Naive thymus-derived CD4-positive, alpha-beta T cell (primary cell): ENCODE measurements at regions not wholly inside any gene's neighbourhood (a gene's known extent, or its start where the extent isn't known, plus 50 kb on each side); places are given as distances from the start of the nearest gene placed in this dataset.

ENCODE experiments used
- ATAC-seq: fragments of 150-1000 bp; cut with Tn5 transposase; 2 replicates; pipeline ENCODE4 v1.10.0; 2021; ENCODE audit warnings: mild to moderate bottlenecking, moderate library complexity
- CTCF ChIA-PET: fragments of 350-600 bp; sonication (Branson Sonifier 250); formaldehyde crosslinking; loops from one replicate; lab custom pipeline; 2021; ENCODE audit warnings: antibody characterized with exemption; lab: Charles Lee
- POLR2A ChIA-PET: fragments of 350-600 bp; sonication (Branson Sonifier 250); formaldehyde crosslinking; loops from one replicate; lab custom pipeline; 2021; ENCODE audit warnings: antibody characterized with exemption, inconsistent platforms; lab: Charles Lee
- DNase-seq, 9 donors: peaks; one replicate each; pipeline versions ENCODE4 v3.0.0 to v3.0.0-alpha.2; 2020 to 2022; ENCODE audit warnings: mixed read lengths in 1 of 9
- H3K27ac ChIP-seq: one replicate; pipeline ENCODE4 v1.7.0; 2013; ENCODE audit warnings: mild to moderate bottlenecking, low read depth, low read length, moderate library complexity
- H3K27me3 ChIP-seq, 2 donors: one replicate each; pipeline ENCODE4 v1.7.0; 2013; ENCODE audit warnings: low read length in 2 of 2, mild to moderate bottlenecking in 2 of 2, moderate library complexity in 2 of 2; ENCODE audit not compliant: control insufficient read depth in 2 of 2, insufficient read depth in 2 of 2
- H3K36me3 ChIP-seq, 3 experiments: 1 replicate in 2 of 3; 2 replicates in 1 of 3; pipeline ENCODE4 v1.7.0; 2013; ENCODE audit warnings: low read length in 3 of 3, mild to moderate bottlenecking in 3 of 3, moderate library complexity in 1 of 3; ENCODE audit not compliant: insufficient read depth in 3 of 3, control insufficient read depth in 2 of 3
- H3K4me1 ChIP-seq, 2 donors: one replicate each; pipeline ENCODE4 v1.7.0; 2013; ENCODE audit warnings: low read length in 2 of 2, mild to moderate bottlenecking in 2 of 2, moderate library complexity in 1 of 2; ENCODE audit not compliant: control insufficient read depth in 2 of 2, insufficient read depth in 2 of 2
- H3K4me3 ChIP-seq: 2 replicates; pipeline ENCODE4 v1.7.0; 2013; ENCODE audit warnings: mild to moderate bottlenecking, low read length
- H3K9me3 ChIP-seq, 3 experiments: 1 replicate in 2 of 3; 2 replicates in 1 of 3; pipeline ENCODE4 v1.7.0; 2013; ENCODE audit warnings: low read length in 3 of 3; ENCODE audit not compliant: control insufficient read depth in 2 of 3
- H3K27ac Mint-ChIP-seq, 9 donors: one replicate each; pipeline ENCODE4 v1.8.0; 2020 to 2022; ENCODE audit warnings: mixed read lengths in 9 of 9, mild to moderate bottlenecking in 8 of 9, moderate library complexity in 5 of 9, inconsistent platforms in 2 of 9
- H3K27me3 Mint-ChIP-seq, 5 donors: one replicate each; pipeline ENCODE4 v1.8.0; 2021 to 2022; ENCODE audit warnings: mixed read lengths in 5 of 5, mild to moderate bottlenecking in 1 of 5
- H3K36me3 Mint-ChIP-seq, 5 donors: one replicate each; pipeline ENCODE4 v1.8.0; 2020 to 2022; ENCODE audit warnings: mixed read lengths in 5 of 5, mild to moderate bottlenecking in 3 of 5, inconsistent platforms in 1 of 5
- H3K4me1 Mint-ChIP-seq, 7 donors: one replicate each; pipeline ENCODE4 v1.8.0; 2020 to 2022; ENCODE audit warnings: mixed read lengths in 7 of 7, mild to moderate bottlenecking in 3 of 7, inconsistent platforms in 1 of 7
- H3K4me3 Mint-ChIP-seq, 10 donors: one replicate each; pipeline ENCODE4 v1.8.0; 2020 to 2022; ENCODE audit warnings: mild to moderate bottlenecking in 10 of 10, mixed read lengths in 10 of 10, moderate library complexity in 6 of 10, inconsistent platforms in 2 of 10
- H3K9me3 Mint-ChIP-seq, 11 donors: one replicate each; pipeline ENCODE4 v1.8.0; 2020 to 2022; ENCODE audit warnings: mixed read lengths in 11 of 11, mild to moderate bottlenecking in 4 of 11, inconsistent platforms in 1 of 11, moderate library complexity in 1 of 11
- intact Hi-C, 2 donors: fragments of 100-400 bp; cut with micrococcal nuclease; formaldehyde crosslinking; loops; one replicate each; pipeline ENCODE4 v1.15.1; 2023

GRCh38 chr9:710951-711745, 130.3 kb upstream of the DMRT1 start:
- H3K36me3 ChIP-seq, result peaks cover 0 to 22% (median 0%) of the 10 kb centered on the region in 3 experiments
- H3K4me3 Mint-ChIP-seq, result no peak overlapping the region
- no peaks in the 10 kb centered on the region for H3K27me3 ChIP-seq
- H3K4me3 ChIP-seq, result no peak overlapping the region
- H3K36me3 Mint-ChIP-seq, result peaks cover 3 to 20% (median 13%) of the 10 kb centered on the region in 5 donors
- intact Hi-C loops, result no loop called here
- no peak overlapping the region for H3K27ac Mint-ChIP-seq
- H3K4me1 Mint-ChIP-seq, result peaks cover 7 to 13% (median 8%) of the 10 kb centered on the region in 7 donors
- H3K4me1 ChIP-seq, result peaks cover 0 to 3% of the 10 kb centered on the region in 2 donors
- H3K27ac ChIP-seq, result no peak overlapping the region
- CTCF ChIA-PET, result no interaction called here
- H3K9me3 Mint-ChIP-seq, result no peaks in the 10 kb centered on the region
- POLR2A ChIA-PET, result no interaction called here
- ATAC-seq (no peak), DNase-seq (no peak)
- peaks cover 0 to 19% (median 12%) of the 10 kb centered on the region in 5 donors for H3K27me3 Mint-ChIP-seq
- no peaks in the 10 kb centered on the region for H3K9me3 ChIP-seq

- H3K36me3 Mint-ChIP-seq, result peaks cover 0 to 20% (median 13%) of the 10 kb centered on the region in 5 donors
- Histone ChIP-seq H3K9me3 (no peaks in the 10 kb centered on the region), H3K4me3 (no peak overlapping the region), H3K36me3 (peaks cover 0 to 22% (median 0%) of the 10 kb centered on the region in 3 experiments), H3K27ac (no peak overlapping the region), H3K4me1 (no peaks in the 10 kb centered on the region), H3K27me3 (no peaks in the 10 kb centered on the region)
- peaks cover 0 to 13% (median 6%) of the 10 kb centered on the region in 5 donors for H3K27me3 Mint-ChIP-seq
- CTCF ChIA-PET, result no interaction called here
- ATAC-seq (peak; percentile 4), DNase-seq (no peak)
- peaks cover 0 to 5% (median under 1%) of the 10 kb centered on the region in 7 donors for H3K4me1 Mint-ChIP-seq
- no peaks in the 10 kb centered on the region for H3K9me3 Mint-ChIP-seq
- intact Hi-C loops, result no loop called here
- H3K4me3 Mint-ChIP-seq, result no peak overlapping the region
- POLR2A ChIA-PET, result no interaction called here
- peak overlapping the region in 1 of 9 donors; percentile 87 for H3K27ac Mint-ChIP-seq
Measured at GRCh38 chr9:711761-712553, 129.5 kb upstream of the DMRT1 start.

- Histone ChIP-seq H3K27me3 (no peaks in the 10 kb centered on the region), H3K4me3 (no peak overlapping the region), H3K27ac (no peak overlapping the region), H3K9me3 (no peaks in the 10 kb centered on the region), H3K4me1 (no peaks in the 10 kb centered on the region), H3K36me3 (peaks cover 0 to 22% (median 0%) of the 10 kb centered on the region in 3 experiments)
- ATAC-seq (peak; percentile 12), DNase-seq (no peak)
- H3K9me3 Mint-ChIP-seq, result no peaks in the 10 kb centered on the region
- peaks cover 0 to 13% (median 5%) of the 10 kb centered on the region in 5 donors for H3K27me3 Mint-ChIP-seq
- intact Hi-C loops, result no loop called here
- POLR2A ChIA-PET, result no interaction called here
- CTCF ChIA-PET, result no interaction called here
- H3K36me3 Mint-ChIP-seq, result peaks cover 0 to 20% (median 13%) of the 10 kb centered on the region in 5 donors
- H3K4me1 Mint-ChIP-seq, result peaks cover 0 to 5% (median 0%) of the 10 kb centered on the region in 7 donors
- H3K27ac Mint-ChIP-seq, result no peak overlapping the region
- H3K4me3 Mint-ChIP-seq, result no peak overlapping the region
Measured at GRCh38 chr9:712643-713042, 128.9 kb upstream of the DMRT1 start.

- H3K4me1 ChIP-seq, result no peaks in the 10 kb centered on the region
- H3K27me3 Mint-ChIP-seq, result peaks cover 0 to 13% (median 5%) of the 10 kb centered on the region in 5 donors
- CTCF ChIA-PET, result no interaction called here
- no peak overlapping the region for H3K27ac ChIP-seq
- no peak for DNase-seq
- H3K9me3 Mint-ChIP-seq, result no peaks in the 10 kb centered on the region
- peaks cover 0 to 5% (median 0%) of the 10 kb centered on the region in 7 donors for H3K4me1 Mint-ChIP-seq
- peaks cover 0 to 22% (median 0%) of the 10 kb centered on the region in 3 experiments for H3K36me3 ChIP-seq
- POLR2A ChIA-PET, result no interaction called here
- no peaks in the 10 kb centered on the region for H3K27me3 ChIP-seq
- H3K9me3 ChIP-seq, result no peaks in the 10 kb centered on the region
- ATAC-seq, result no peak
- H3K27ac Mint-ChIP-seq, result no peak overlapping the region
- H3K36me3 Mint-ChIP-seq, result peaks cover 0 to 20% (median 13%) of the 10 kb centered on the region in 5 donors
- H3K4me3 Mint-ChIP-seq, result no peak overlapping the region
- no peak overlapping the region for H3K4me3 ChIP-seq
- intact Hi-C loops, result no loop called here
Measured at GRCh38 chr9:713091-713490, 128.4 kb upstream of the DMRT1 start.

- DNase-seq (no peak), ATAC-seq (no peak)
- ChIA-PET POLR2A (no interaction called here), CTCF (no interaction called here)
- Histone ChIP-seq H3K4me3 (no peak overlapping the region), H3K4me1 (no peaks in the 10 kb centered on the region), H3K27ac (no peak overlapping the region), H3K36me3 (peaks cover 0 to 22% (median 0%) of the 10 kb centered on the region in 3 experiments), H3K9me3 (no peaks in the 10 kb centered on the region), H3K27me3 (no peaks in the 10 kb centered on the region)
- H3K27me3 Mint-ChIP-seq, result peaks cover 0 to 5% (median 2%) of the 10 kb centered on the region in 5 donors
- H3K9me3 Mint-ChIP-seq, result no peaks in the 10 kb centered on the region
- H3K4me3 Mint-ChIP-seq, result no peak overlapping the region
- H3K36me3 Mint-ChIP-seq, result peaks cover 0 to 20% (median 13%) of the 10 kb centered on the region in 5 donors
- intact Hi-C loops, result no loop called here
- H3K4me1 Mint-ChIP-seq, result no peaks in the 10 kb centered on the region
- H3K27ac Mint-ChIP-seq, result no peak overlapping the region
Measured at GRCh38 chr9:714675-715074, 126.8 kb upstream of the DMRT1 start.

- CTCF ChIA-PET, result no interaction called here
- intact Hi-C loops, result no loop called here
- H3K27me3 Mint-ChIP-seq, result peaks cover 0 to 5% (median 0%) of the 10 kb centered on the region in 5 donors
- no peaks in the 10 kb centered on the region for H3K4me1 Mint-ChIP-seq
- H3K4me1 ChIP-seq, result no peaks in the 10 kb centered on the region
- H3K27ac Mint-ChIP-seq, result peak overlapping the region in 1 of 9 donors; percentile 6
- DNase-seq, result no peak
- no peaks in the 10 kb centered on the region for H3K27me3 ChIP-seq
- H3K4me3 ChIP-seq, result no peak overlapping the region
- H3K27ac ChIP-seq, result no peak overlapping the region
- peaks cover 0 to 20% (median 13%) of the 10 kb centered on the region in 5 donors for H3K36me3 Mint-ChIP-seq
- no peaks in the 10 kb centered on the region for H3K9me3 ChIP-seq
- H3K36me3 ChIP-seq, result peaks cover 0 to 22% (median 0%) of the 10 kb centered on the region in 3 experiments
- no peak for ATAC-seq
- H3K4me3 Mint-ChIP-seq, result no peak overlapping the region
- H3K9me3 Mint-ChIP-seq, result no peaks in the 10 kb centered on the region
- POLR2A ChIA-PET, result no interaction called here
Measured at GRCh38 chr9:715300-715699, 126.2 kb upstream of the DMRT1 start.
